ENCODE measurements at regions not wholly inside any gene's neighbourhood (a gene's known extent, or its start where the extent isn't known, plus 50 kb on each side); places are given as distances from the start of the nearest gene placed in this dataset.

DNA sequence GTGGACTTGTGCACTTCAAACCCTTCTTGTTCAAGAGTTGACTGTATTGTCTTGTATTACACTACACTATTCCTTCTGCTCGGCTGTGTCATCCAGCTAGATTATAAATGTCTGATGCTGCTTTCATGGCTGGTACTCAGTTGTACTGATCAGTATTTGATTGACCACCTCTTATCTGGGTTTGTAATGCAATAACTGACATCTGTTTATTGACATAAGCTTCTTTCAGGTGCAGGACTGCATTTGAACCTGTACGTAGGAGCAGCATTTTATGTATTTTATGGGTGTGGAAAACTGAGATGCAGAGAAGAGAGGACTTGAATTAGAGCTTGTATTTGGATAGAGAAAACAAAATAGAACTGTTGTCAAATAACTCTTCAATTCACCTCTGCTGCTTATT, 309.2 kb downstream of the FGF9 start:
- TF ChIP-seq, protein P1, sequence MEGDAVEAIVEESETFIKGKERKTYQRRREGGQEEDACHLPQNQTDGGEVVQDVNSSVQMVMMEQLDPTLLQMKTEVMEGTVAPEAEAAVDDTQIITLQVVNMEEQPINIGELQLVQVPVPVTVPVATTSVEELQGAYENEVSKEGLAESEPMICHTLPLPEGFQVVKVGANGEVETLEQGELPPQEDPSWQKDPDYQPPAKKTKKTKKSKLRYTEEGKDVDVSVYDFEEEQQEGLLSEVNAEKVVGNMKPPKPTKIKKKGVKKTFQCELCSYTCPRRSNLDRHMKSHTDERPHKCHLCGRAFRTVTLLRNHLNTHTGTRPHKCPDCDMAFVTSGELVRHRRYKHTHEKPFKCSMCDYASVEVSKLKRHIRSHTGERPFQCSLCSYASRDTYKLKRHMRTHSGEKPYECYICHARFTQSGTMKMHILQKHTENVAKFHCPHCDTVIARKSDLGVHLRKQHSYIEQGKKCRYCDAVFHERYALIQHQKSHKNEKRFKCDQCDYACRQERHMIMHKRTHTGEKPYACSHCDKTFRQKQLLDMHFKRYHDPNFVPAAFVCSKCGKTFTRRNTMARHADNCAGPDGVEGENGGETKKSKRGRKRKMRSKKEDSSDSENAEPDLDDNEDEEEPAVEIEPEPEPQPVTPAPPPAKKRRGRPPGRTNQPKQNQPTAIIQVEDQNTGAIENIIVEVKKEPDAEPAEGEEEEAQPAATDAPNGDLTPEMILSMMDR (IDR thresholded peaks at IDR 0.05; ENCODE audit: low read depth, low read length) = no peak
- no peak for DNase-seq (ENCODE audit: low read depth in 2 of 2)
- H3K4me3 ChIP-seq (replicated peaks in 1 of 2; ENCODE audit: low read depth in 2 of 2, low read length in 2 of 2) = no peak overlapping the region

DNA sequence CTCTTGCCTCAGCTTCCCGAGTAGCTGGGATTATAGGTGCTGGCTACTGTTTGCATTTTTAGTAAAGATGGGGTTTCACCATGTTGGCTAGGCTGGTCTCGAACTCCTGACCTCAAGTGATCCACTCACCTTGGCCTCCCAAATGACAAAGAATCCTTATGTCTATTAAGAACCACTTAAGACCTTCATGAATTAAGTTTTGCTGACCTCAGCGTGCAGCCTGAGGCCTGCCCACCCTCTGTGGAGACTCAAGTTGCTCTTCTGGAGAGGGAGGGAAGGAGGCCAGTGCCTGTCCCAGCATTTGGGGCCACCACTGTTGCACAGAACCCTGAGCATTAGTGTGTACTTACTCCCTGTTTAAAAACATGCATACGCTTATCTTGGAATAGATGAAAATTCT, 313.3 kb downstream of the FGF9 start:
- TF ChIP-seq, protein P1 (IDR thresholded peaks at IDR 0.05; ENCODE audit: low read depth, low read length) = no peak
- H3K4me3 ChIP-seq (replicated peaks in 1 of 2; ENCODE audit: low read depth in 2 of 2, low read length in 2 of 2) = no peak overlapping the region
- DNase-seq (ENCODE audit: low read depth in 2 of 2) = no peak

DNA sequence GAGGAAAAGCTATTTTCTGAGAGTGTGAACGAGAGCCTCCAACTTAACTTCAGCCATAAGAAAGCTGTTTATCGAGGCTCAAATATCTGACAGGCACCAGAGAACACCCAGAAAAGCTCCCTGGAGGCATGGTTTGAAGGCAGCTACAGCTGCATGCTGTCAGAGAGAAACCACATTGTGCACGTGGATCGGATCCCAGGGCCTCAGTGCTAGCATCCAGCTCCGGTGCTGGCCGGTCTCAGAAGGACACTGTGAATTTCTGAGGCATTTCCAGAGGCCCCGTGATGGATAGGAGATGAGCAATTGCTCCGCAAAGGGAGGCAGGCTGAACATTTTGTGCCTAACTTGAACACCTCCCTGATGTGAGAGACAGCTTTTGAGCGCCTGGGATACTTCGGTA, 315.7 kb downstream of the FGF9 start:
- peak in 1 of 2 donors; percentile 9 for DNase-seq (ENCODE audit: low read depth in 2 of 2)
- no peak overlapping the region for H3K4me3 ChIP-seq (replicated peaks in 1 of 2; ENCODE audit: low read depth in 2 of 2, low read length in 2 of 2)
- TF ChIP-seq, protein P1 (IDR thresholded peaks at IDR 0.05; ENCODE audit: low read depth, low read length) = no peak

DNA sequence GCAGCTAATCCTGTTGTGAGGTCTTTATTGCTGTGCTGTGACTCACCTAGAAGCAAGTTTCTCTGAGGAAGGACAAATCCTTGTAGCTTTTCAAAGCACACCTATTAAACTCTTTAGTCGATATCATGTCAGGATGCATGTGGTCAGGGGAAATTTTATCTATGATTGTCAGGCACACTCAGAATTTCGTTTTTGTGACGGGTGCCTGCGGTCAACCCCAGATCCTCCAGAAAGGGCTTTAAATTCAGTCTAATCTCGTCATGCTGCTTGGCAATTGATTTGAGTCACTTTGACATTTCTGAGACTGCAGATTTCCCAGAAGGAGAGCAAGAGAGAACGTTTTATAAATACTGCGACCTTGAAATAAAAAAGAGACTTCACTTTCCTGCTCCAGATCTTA, 316.9 kb downstream of the FGF9 start:
- no peak overlapping the region for H3K4me3 ChIP-seq (replicated peaks in 1 of 2; ENCODE audit: low read depth in 2 of 2, low read length in 2 of 2)
- DNase-seq (ENCODE audit: low read depth in 2 of 2) = no peak
- TF ChIP-seq, protein P1 (IDR thresholded peaks at IDR 0.05; ENCODE audit: low read depth, low read length) = no peak

DNA sequence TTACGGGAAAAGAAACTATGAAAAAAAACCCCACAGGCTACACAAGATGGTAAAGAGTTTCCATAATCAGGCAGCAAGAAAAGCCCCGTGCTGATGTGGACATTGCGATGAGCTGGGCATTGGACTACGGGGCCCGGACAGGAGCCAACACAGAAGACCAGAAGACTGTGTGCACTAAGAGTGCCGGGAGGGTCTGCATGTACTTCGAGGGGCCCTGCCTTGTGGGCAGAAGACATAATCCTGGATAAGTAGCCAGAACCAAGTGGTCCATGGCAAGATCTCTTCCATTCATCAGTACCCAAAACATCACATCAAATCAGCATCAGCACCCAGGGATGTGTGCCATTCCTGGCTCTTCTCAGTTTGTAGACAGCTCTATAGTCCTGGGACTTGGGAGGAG, 317.8 kb downstream of the FGF9 start:
- H3K4me3 ChIP-seq (replicated peaks in 1 of 2; ENCODE audit: low read depth in 2 of 2, low read length in 2 of 2) = no peak overlapping the region
- DNase-seq (ENCODE audit: low read depth in 2 of 2) = no peak
- TF ChIP-seq, protein P1 (IDR thresholded peaks at IDR 0.05; ENCODE audit: low read depth, low read length) = no peak

DNA sequence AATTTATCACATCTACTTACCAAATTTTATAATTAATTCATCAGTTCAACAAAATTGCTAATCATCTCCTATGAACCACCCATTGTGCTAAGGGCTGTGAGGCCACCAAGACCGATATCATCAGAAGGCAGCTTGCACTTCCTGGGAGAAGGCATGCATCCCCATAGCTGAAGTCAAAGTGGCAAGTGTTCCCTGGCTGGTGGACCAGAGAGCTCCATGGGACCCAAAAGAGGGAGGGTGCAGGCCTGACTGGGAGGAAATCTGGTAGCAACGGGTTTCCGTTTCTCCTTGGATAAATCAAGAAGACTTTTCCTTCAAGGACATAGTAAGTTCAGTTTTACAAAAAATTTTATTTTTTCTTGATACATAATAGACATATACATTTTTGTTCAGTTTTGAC, 325.2 kb downstream of the FGF9 start:
- DNase-seq (ENCODE audit: low read depth in 2 of 2) = no peak
- TF ChIP-seq, protein P1 (IDR thresholded peaks at IDR 0.05; ENCODE audit: low read depth, low read length) = no peak
- H3K4me3 ChIP-seq (replicated peaks in 1 of 2; ENCODE audit: low read depth in 2 of 2, low read length in 2 of 2) = no peak overlapping the region

DNA sequence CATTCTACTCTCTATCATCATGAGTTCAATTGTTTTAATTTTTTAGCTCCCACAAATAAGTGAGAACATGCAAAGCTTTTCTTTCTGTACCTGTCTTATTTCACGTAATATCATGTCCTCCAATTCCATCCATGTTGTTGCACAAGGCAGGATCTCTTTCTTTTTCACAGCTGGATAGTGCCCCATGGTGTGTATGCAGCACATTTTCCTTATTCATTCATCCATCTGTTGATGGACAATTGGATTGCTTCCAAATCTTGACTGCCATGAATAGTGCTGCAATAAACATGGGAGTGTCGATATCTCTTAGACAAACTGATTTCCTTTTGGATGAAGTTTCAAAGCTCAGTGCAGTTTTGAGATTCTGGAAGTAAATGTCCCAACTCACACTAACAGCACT, 326.9 kb downstream of the FGF9 start:
- H3K4me3 ChIP-seq (replicated peaks in 1 of 2; ENCODE audit: low read depth in 2 of 2, low read length in 2 of 2) = no peak overlapping the region
- TF ChIP-seq, protein P1 (IDR thresholded peaks at IDR 0.05; ENCODE audit: low read depth, low read length) = no peak

More for the DNA sequence above, 326.9 kb downstream of the FGF9 start:
- DNase-seq (ENCODE audit: low read depth in 2 of 2) = no peak
